ENCODE measurements at regions not wholly inside any gene's neighbourhood (a gene's known extent, or its start where the extent isn't known, plus 50 kb on each side); places are given as distances from the start of the nearest gene placed in this dataset.
A peak's percentile ranks its signal among the peaks of the same experiment; 100 is the strongest.
"Not testable (repeated sequence)": the region's sequence is repeated elsewhere in the genome, so short reads cannot be mapped to it uniquely, and the experiment has no call there.

GRCh38 chr18:15164446-15164845 is 416.5 kb downstream of the ANKRD30B start:
- DNase-seq, result not testable (repeated sequence)

- peak; percentile 64 for DNase-seq
These were observed 417.1 kb downstream of the ANKRD30B start for GRCh38 chr18:15165048-15165447.

GRCh38 chr18:15193028-15193427 is 445.1 kb downstream of the ANKRD30B start:
- DNase-seq, result not testable (repeated sequence)

GRCh38 chr18:15193813-15194212 is 445.8 kb downstream of the ANKRD30B start:
- DNase-seq, result not testable (repeated sequence)

- not testable (repeated sequence) for DNase-seq
These were observed 449.6 kb downstream of the ANKRD30B start for GRCh38 chr18:15197338-15198115.

- no peak for DNase-seq
These were observed 450.1 kb downstream of the ANKRD30B start for GRCh38 chr18:15198116-15198389.

Data from RPMI8226 (cell line).